ENCODE measurements at regions not wholly inside any gene's neighbourhood (a gene's known extent, or its start where the extent isn't known, plus 50 kb on each side); places are given as distances from the start of the nearest gene placed in this dataset.

GRCh38 chr1:194309697-194310096 lies 1123.3 kb upstream of the B3GALT2 start:
- no peak overlapping the region for H3K9ac ChIP-seq (ENCODE audit: control insufficient read depth, insufficient read depth, low read length)
- intact Hi-C loops (cut with micrococcal nuclease; ENCODE audit: unreplicated experiment), result no loop called here
- no peaks in the 10 kb centered on the region for H3K27me3 ChIP-seq (replicated peaks in 1 of 2; ENCODE audit: control insufficient read depth in 2 of 2, insufficient read depth in 2 of 2, low read length in 1 of 2)
- no peak for FAIRE-seq
- no peak for DNase-seq (ENCODE audit: low read depth, low spot score)
- no peak overlapping the region for H3K4me2 ChIP-seq (ENCODE audit: control insufficient read depth, insufficient read depth)
- H3K36me3 ChIP-seq (ENCODE audit: control insufficient read depth in 2 of 2, insufficient read depth in 2 of 2, low read length in 1 of 2), result no peaks in the 10 kb centered on the region
- ChIA-PET SMC1A (ENCODE audit: uncharacterized antibody, unreplicated experiment) (no interaction called here), RAD21 (ENCODE audit: unreplicated experiment) (no interaction called here), POLR2A (no interaction called here), CTCF (no interaction called here)
- ATAC-seq, result peak; percentile 31; the same call in 2 of the 3 replicates
- H4K20me1 ChIP-seq (ENCODE audit: control insufficient read depth, insufficient read depth), result no peaks in the 10 kb centered on the region
- TF ChIP-seq, protein P1, sequence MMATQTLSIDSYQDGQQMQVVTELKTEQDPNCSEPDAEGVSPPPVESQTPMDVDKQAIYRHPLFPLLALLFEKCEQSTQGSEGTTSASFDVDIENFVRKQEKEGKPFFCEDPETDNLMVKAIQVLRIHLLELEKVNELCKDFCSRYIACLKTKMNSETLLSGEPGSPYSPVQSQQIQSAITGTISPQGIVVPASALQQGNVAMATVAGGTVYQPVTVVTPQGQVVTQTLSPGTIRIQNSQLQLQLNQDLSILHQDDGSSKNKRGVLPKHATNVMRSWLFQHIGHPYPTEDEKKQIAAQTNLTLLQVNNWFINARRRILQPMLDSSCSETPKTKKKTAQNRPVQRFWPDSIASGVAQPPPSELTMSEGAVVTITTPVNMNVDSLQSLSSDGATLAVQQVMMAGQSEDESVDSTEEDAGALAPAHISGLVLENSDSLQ (IDR thresholded peaks at IDR 0.05), result no peak
- TF ChIP-seq SP1 (IDR thresholded peaks at IDR 0.05; ENCODE audit: low read depth, low read length), result no peak
- no peak for TF ChIP-seq NFYB (IDR thresholded peaks at IDR 0.05; ENCODE audit: insufficient read depth, low read depth, low read length)
- TF ChIP-seq ZNF217 (IDR thresholded peaks at IDR 0.05), result no peak
- no peaks in the 10 kb centered on the region for H3K9me3 ChIP-seq (replicated peaks; ENCODE audit: control insufficient read depth, insufficient read depth, low read length)
- no peak overlapping the region for H2AFZ ChIP-seq (ENCODE audit: control insufficient read depth, low read depth, low read length)
- in situ Hi-C loops (cut with MboI), result no loop called here
- BruUV-seq (replicated peaks), result no TSS peak
- H3K4me1 ChIP-seq (ENCODE audit: control insufficient read depth, insufficient read depth, low read length), result no peaks in the 10 kb centered on the region
- WGBS (ENCODE audit: insufficient coverage, insufficient replicate concordance, low lambda C conversion rate, missing lambda C conversion rate), result 53% methylated on average over 2 of the region's 2 CpGs
- no peaks in the 10 kb centered on the region for H3K79me2 ChIP-seq (ENCODE audit: control insufficient read depth, insufficient read depth, low read length)
- no peak overlapping the region for H3K27ac ChIP-seq (ENCODE audit: control insufficient read depth, insufficient read depth)
- no peak overlapping the region for H3K4me3 ChIP-seq

- ChIA-PET CTCF (no interaction called here), SMC1A (ENCODE audit: uncharacterized antibody, unreplicated experiment) (no interaction called here), RAD21 (ENCODE audit: unreplicated experiment) (no interaction called here), POLR2A (no interaction called here)
- H3K27me3 ChIP-seq (replicated peaks in 1 of 2; ENCODE audit: control insufficient read depth in 2 of 2, insufficient read depth in 2 of 2, low read length in 1 of 2), result no peaks in the 10 kb centered on the region
- TF ChIP-seq, protein P2, sequence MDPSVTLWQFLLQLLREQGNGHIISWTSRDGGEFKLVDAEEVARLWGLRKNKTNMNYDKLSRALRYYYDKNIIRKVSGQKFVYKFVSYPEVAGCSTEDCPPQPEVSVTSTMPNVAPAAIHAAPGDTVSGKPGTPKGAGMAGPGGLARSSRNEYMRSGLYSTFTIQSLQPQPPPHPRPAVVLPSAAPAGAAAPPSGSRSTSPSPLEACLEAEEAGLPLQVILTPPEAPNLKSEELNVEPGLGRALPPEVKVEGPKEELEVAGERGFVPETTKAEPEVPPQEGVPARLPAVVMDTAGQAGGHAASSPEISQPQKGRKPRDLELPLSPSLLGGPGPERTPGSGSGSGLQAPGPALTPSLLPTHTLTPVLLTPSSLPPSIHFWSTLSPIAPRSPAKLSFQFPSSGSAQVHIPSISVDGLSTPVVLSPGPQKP (IDR thresholded peaks at IDR 0.05; ENCODE audit: low read depth, low read length), result no peak
- TF ChIP-seq ZNF207 (IDR thresholded peaks at IDR 0.05; ENCODE audit: borderline replicate concordance) (no peak), SREBF2 (IDR thresholded peaks at IDR 0.05; ENCODE audit: low read length) (no peak), CBFB (IDR thresholded peaks at IDR 0.05; ENCODE audit: low read depth) (no peak), YBX1 (IDR thresholded peaks at IDR 0.05) (no peak), CUX1 (IDR thresholded peaks at IDR 0.05; ENCODE audit: insufficient replicate concordance, low read depth, low read length) (no peak), EGR1 (IDR thresholded peaks at IDR 0.05; ENCODE audit: borderline replicate concordance in 1 of 2, low read depth in 2 of 2, low read length in 2 of 2) (no peak)
- in situ Hi-C loops (cut with MboI), result no loop called here
- intact Hi-C loops (cut with micrococcal nuclease; ENCODE audit: unreplicated experiment), result no loop called here
- H3K4me2 ChIP-seq (ENCODE audit: control insufficient read depth, insufficient read depth), result no peak overlapping the region
- ATAC-seq (no peak), DNase-seq (ENCODE audit: low read depth, low spot score) (no peak), FAIRE-seq (no peak)
- no peak overlapping the region for H2AFZ ChIP-seq (ENCODE audit: control insufficient read depth, low read depth, low read length)
- H3K79me2 ChIP-seq (ENCODE audit: control insufficient read depth, insufficient read depth, low read length), result no peaks in the 10 kb centered on the region
- H3K4me3 ChIP-seq, result no peak overlapping the region
- H4K20me1 ChIP-seq (ENCODE audit: control insufficient read depth, insufficient read depth), result no peaks in the 10 kb centered on the region
- H3K9me3 ChIP-seq (replicated peaks; ENCODE audit: control insufficient read depth, insufficient read depth, low read length), result no peaks in the 10 kb centered on the region
- no peak overlapping the region for H3K27ac ChIP-seq (ENCODE audit: control insufficient read depth, insufficient read depth)
- no peak overlapping the region for H3K9ac ChIP-seq (ENCODE audit: control insufficient read depth, insufficient read depth, low read length)
- no TSS peak for BruUV-seq (replicated peaks)
- no peaks in the 10 kb centered on the region for H3K36me3 ChIP-seq (ENCODE audit: control insufficient read depth in 2 of 2, insufficient read depth in 2 of 2, low read length in 1 of 2)
- WGBS (ENCODE audit: insufficient coverage, insufficient replicate concordance, low lambda C conversion rate, missing lambda C conversion rate), result 26% methylated on average over 3 of the region's 3 CpGs
- H3K4me1 ChIP-seq (ENCODE audit: control insufficient read depth, insufficient read depth, low read length), result no peaks in the 10 kb centered on the region
Observed at GRCh38 chr1:194309269-194309668, 1122.9 kb upstream of the B3GALT2 start.
